GM12878 (cell line): ENCODE measurements at regions not wholly inside any gene's neighbourhood (a gene's known extent, or its start where the extent isn't known, plus 50 kb on each side); places are given as distances from the start of the nearest gene placed in this dataset.

Experiments used
- ATF3 ChIP-seq: IDR thresholded peaks from 2 replicates; pipeline ENCODE4 v1.6.1; 2011; ENCODE audit warnings: low read depth, mild to moderate bottlenecking, low read length, moderate library complexity, borderline replicate concordance; ENCODE audit errors: extremely low read depth
- CREB1 ChIP-seq: IDR thresholded peaks from 2 replicates; pipeline ENCODE4 v1.6.1; 2012; ENCODE audit warnings: low read depth, mild to moderate bottlenecking, inconsistent platforms
- CREM ChIP-seq: IDR thresholded peaks from 2 replicates; pipeline ENCODE4 v1.6.1; 2014; ENCODE audit warnings: antibody characterized with exemption, low read depth
- GATAD2B ChIP-seq: fragments of 450-650 bp; conservative IDR thresholded peaks from 2 replicates; pipeline ENCODE4 v1.6.1; 2017; ENCODE audit warnings: low read depth, mild to moderate bottlenecking, moderate library complexity
- TAF1 ChIP-seq: IDR thresholded peaks from 2 replicates; pipeline ENCODE4 v1.6.1; 2011; ENCODE audit warnings: mild to moderate bottlenecking, low read depth, low read length, borderline replicate concordance

- TF ChIP-seq TAF1 (no peak), CREM (no peak), ATF3 (no peak), GATAD2B (no peak), CREB1 (no peak)
Measured at GRCh38 chr13:112168761-112169160, 101.8 kb downstream of the SOX1 start.
